NCI-H2171 (cell line): ENCODE measurements at regions not wholly inside any gene's neighbourhood (a gene's known extent, or its start where the extent isn't known, plus 50 kb on each side); places are given as distances from the start of the nearest gene placed in this dataset.
"Not testable (repeated sequence)": the region's sequence is repeated elsewhere in the genome, so short reads cannot be mapped to it uniquely, and the experiment has no call there.

ENCODE experiments used
- DNase-seq: peaks from one replicate; lab custom pipeline; 2025; lab: John Stamatoyannopoulos, UW

DNA sequence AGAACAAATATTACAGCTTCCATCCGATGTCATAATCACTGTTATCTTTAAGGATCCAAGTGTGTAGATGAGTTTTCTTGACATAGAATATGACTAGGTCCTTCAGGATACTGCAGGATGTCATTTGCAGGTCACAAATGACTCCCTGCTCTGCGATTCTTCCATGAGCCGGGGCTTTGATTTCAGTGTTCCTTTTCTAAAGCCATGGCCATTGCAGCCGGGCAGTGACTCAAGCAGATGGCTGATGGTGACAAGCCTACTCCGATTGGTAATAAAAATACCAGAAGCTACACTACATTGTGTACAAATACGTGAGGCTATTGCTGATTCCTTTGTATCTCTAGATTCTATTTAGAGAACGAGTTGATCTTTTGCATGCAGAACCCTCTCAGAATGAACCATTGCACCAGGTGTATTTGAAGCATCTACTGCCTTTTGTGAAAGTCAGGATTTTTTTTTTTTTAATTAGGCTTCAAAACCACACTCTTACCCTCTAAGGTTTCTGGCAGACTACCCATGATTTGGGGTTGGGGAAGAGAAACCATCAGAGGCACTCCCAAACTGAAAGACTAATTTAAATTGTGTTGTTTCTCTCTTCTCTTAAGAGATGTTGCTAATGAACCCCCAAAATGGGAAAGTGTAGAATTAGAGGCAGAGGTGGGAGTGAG, 271.0 kb upstream of the ADRA1B start:
- DNase-seq = no peak

DNA sequence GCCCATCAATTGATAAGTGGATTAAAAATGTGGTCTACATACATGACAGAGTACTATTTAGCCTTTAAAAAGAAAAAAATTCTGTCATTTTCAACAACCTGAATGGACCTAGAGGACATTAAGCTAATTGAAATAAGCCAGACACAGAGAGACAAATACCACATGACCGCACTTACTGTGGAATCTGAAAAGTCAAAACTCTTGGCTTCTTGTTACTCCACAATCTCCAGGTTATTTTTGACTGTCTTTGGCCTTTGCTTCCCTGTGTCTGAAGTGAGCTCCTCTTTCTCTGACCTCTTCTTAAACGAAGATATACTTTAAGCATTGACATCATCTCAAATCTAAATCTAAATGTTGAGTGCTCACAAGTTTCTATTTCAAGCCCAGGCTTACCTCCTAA, 265.5 kb upstream of the ADRA1B start:
- no peak for DNase-seq

DNA sequence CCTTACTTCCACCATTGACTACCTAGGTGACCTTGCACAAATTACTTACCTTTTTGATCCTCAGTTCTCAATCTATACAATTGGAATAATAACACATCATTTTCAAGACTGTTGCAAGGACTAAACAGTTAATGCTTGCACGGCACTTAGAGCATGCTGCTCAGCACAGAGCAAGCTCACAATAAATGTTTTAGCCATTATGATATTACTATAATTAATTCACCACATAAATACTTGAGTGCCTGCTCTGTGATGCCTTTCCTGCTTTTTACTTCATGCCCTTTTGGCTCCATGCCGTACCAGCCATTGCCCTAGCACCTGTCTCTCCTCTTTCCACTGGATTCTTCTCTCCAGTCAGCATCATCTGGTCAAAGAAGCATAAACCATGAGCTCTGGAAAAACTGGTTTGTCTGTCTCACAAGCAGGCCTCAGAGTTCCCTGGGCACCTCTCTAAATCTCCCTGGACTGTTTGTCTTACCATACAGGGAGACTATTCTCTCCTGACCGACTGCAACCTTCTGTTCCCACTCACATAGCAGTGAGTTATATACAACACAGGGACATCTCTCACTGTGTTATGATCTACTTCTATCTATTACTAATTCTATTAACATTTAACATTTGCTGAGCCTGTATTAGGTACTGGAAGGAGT, 260.4 kb upstream of the ADRA1B start:
- DNase-seq = no peak

DNA sequence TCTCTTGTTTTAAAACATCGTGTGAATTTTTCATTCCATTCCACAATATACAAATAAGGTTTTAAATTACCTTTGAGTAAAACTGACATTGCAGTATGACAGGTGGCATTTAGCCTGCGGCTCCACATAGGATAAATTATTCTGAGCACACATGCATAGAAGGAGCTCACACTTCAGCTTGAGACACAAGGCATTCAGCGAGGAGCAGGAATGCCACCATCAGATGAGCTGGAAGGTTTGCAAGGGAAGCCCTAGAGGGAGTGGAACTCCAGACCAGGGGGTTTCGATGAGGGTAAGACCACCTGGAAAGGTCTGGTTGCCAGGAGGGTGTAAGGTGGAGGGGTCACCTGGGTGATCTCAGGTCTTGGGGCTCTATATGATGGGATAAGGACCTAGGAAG, 259.0 kb upstream of the ADRA1B start:
- no peak for DNase-seq

DNA sequence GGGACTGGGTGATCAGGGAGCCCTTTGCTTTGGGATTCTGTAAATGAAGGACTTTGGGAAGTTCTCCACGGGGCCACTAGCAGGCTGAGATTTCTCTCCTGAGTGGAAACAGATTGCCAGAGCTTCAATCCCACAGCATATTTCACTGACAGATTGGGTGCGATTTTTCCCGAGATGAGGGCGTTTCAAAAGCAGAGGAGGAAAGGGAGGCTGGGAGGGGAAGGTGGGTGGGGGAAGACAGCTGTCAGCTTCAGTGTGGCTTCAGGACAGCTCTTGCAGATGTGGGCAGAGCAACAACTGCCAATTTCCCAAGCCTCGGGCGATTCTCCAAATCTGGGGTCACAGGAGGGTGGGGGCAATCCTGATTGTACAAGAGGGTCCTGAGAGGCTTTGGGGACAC, 258.5 kb upstream of the ADRA1B start:
- no peak for DNase-seq

DNA sequence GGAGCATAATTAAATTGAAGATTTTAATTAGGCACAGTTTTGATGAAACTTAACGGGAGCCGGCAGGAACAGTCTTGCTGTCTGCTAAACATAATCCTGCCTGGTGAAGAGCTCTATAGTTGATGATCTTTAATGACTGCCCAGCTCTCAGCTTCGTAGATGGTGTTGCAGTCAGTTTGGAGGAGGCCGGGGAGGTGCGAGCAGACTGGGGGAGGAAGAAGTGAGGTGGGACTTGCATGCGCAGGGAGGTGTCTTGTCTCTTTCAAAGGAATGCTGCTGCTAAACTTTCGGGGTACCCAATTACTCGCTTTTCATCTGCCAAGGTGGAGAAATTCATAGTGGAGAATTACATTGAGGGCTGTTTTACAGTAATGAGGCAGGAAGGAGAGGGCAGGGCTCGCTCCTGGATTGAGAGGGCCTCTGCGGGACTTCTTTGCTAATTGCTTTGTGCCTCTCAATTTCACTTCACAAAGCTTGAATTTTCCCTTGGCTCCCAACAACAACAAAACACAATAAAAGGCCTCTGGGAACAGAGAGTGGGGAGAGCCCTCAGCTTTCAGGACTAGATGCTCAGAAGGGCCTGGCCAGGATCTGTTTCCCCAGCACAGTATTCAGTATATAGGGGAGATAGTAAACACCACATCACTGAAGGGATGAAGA, 257.9 kb upstream of the ADRA1B start:
- DNase-seq = no peak

DNA sequence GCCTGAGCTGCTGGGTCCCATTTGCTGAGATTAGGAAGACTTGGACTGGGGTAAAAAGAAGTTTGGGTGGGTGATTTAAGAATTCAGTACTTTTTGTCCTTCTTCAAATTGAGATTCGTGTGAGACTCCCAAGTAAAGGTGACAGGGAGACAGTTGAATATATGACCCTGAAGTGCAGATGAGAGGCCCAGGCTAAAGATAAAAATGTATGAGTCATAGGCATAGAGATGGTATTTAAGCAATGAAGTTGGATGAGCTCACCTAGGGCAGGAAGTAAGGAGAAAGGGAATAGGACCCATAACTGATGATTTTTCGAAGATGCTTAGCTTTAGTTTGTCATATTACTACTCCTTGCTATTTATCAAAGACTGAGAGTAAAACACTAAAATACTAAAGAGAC, 255.9 kb upstream of the ADRA1B start:
- DNase-seq = no peak

DNA sequence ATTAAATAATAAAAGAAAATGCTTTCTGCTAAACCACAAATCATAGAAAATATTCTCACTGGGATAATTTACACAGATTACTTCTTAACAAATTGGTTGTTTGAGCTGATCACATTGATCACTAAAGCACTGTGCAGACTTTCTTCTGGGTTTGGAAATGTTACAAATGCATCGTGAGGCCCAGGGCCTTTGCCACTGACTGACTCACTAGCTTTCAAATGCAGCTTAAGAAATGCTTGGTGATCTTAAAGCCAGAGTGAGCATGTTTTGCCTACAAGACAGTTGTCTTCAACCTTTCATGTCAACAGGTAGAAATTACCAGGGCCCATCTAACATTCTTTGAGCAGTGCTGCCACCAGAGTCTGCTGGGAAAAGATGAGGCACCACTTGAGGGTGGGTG, 252.3 kb upstream of the ADRA1B start:
- no peak for DNase-seq

DNA sequence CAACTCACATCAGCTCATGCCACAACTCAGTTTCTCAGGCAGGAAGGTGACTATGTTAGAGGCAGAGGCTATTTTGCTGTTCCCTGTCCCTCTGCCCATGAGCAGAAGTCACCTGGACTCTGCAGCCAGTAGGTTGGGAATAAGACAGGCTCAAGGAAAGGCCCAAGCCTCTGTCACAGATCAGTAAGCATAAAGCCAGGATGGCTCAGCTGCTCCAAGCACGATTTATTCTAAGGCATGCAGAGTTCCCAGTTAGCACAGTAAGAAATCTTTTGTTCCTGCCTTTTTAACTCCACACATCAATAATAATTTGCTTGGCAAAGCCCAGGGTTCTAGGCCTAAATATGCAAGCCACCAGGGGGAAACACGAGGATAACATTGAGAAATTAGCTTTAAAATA, 249.0 kb upstream of the ADRA1B start:
- no peak for DNase-seq

DNA sequence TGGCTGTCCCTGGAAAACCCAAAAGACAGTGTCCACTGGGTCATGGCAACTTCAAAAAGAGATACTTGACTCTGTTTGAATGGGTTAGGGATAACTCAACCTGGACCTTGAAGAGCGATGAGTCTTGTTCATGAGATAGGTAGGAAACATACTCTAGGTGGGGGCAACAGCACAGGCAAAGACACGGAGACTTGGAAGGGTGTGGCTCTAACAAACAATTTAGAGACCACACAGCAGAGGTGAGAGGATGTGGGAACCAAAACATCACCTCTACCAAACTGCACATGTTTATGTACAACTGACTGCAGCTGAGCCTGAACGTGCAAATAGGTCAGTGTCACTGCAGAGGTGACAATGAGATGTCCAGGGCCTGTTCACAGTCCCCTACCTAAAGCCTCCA, 247.7 kb upstream of the ADRA1B start:
- no peak for DNase-seq

DNA sequence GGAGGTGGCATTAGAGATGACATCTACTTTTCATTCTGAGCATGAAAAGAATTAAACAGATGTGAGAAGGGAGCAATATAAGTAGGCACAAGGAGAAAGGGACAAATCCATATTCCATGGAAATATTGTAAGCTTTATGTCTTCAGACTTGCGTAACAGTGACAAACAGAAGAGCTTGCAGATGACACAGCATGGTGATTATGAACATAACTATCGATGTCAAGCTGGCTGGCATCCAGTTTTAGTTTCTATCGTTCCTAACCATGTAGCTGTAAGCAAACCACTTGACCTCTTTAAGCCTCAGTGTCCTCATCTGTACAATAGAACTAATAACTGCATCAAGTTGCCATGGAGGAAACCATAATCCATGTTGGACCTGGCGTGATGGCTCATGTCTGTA, 246.7 kb upstream of the ADRA1B start:
- no peak for DNase-seq

DNA sequence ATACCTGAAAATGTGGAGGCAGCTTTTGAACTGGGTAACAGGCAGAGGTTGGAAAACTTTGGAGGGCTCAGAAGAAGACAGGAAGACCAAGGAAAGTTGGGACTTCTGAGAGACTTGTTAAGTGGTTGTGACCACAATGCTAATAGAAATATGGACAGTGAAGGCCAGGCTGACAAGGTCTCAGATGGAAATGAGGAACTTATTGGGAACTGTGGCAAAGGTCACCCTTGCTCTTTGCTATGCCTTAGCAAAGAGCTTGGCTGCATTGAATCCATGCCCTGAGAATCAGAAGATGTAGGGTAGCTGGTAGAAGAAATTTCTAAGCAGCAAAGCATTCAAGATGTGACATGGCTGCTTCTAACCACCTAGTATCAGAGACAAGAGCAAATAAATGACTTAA, 244.4 kb upstream of the ADRA1B start:
- no peak for DNase-seq

DNA sequence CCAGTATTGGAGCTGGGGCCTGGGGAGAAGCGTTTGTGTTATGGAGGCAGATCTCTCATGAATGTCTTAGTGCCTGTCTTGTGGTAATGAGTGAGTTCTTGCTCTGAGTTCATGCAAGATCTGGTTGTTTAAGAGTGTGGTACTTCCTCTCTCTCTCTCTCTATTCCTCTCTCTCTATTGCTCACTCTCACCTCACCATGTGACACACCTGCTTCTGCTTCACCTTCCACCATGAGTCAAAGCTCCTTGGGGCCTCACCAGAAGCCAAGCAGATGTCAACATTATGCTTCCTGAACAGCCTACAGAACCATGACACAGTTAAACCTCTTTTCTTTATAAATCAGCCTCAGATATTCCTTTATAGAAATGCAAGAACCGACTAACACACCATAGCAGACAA, 242.7 kb upstream of the ADRA1B start:
- DNase-seq = no peak

DNA sequence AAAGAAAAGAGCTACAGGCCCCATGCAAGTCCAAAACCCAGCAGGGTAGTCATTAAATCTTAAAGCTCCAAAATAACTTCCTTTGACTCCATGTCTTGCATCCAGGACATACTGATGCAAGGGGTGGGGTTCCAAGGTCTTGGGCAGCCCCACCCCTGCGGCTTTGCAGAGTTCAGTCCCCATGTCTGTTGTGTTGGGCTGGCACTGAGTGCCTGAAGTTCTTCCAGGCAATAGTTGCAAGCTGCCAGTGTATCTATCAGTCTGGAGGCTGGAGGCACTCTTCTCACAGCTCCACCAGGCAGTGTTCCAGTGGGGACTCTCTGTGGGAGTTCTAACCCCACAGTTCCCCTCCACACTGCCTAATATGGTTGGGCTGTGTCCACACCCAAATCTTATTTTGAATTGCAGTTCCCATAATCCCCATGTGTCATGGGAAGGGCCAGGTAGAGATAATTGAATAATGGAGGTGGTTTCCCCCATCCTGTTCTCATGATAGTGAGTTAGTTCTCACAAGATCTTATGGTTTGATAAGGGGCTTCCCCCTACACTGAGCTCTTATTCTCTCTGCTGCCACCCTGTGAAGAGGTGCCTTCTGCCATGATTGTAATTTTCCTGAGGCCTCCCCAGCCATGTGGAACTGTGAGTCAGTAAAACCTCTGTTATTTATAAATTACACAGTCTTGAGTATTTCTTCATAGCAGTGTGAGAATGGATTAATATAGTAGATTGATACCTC, 237.5 kb upstream of the ADRA1B start:
- no peak for DNase-seq

DNA sequence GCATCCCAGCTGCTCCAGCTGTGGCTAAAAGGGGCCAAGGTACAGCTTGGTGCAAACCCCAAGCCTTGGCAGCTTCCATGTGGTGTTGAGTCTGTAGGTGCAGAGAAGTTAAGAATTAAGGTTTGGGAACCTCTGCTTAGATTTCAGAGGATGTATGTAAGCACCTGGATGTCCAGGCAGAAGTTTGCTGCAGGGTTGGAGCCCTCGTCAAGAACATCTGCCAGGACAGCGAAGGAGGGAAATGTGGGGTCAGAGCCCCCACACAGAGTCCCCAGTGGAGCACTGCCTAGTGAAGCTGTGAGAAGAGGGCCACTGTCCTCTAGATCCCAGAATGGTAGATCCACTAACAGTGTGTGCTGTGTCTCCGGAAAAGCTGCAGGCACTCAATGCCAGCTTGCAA, 236.2 kb upstream of the ADRA1B start:
- no peak for DNase-seq

DNA sequence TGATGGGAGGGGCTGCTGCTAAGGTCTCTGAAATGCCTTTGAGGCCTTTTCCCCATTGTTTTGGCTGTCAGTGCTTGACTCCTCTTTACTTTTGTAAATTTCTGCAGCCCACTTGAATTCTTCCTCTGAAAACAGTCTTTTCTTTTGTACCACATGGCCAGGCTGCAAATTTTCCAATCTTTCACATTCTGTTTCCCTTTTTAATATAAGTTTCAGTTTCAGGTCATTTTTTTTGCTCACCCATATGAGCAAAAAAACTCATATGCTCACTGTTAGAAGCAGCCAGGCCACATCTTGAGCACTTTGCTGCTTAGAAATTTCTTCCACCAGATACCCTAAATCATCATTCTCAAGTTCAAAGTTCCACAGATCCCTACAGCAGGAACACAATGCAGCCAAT, 234.6 kb upstream of the ADRA1B start:
- DNase-seq = no peak

DNA sequence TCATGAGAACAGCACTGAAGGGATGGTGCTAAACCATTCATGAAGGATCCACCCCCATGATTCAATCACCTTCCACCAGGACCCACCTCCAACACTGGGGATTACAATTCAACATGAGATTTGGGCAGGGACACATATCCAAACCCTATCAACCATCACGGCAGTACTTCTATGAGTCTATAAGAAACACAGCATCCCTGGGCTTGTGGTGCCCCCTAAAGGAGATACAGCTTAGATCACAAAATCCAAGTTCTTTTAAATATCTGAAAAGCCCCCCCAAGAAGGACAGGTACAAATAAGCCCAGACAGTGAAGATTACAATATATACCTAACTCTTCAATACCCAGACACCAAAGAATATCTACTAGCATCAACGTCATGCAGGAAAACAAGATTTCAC, 233.7 kb upstream of the ADRA1B start:
- DNase-seq = no peak

DNA sequence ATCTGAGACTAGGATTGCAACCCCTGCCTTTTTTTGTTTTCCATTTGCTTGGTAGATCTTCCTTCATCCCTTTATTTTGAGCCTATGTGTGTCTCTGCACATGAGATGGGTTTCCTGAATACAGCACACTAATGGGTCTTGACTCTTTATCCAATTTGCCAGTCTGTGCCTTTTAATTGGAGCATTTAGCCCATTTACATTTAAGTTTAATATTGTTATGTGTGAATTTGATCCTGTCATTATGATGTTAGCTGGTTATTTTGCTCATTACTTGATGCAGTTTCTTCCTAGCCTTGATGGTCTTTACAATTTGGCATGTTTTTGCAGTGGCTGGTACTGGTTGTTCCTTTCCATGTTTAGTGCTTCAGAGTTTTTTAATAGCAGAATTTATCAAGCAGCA, 228.4 kb upstream of the ADRA1B start:
- DNase-seq = not testable (repeated sequence)

DNA sequence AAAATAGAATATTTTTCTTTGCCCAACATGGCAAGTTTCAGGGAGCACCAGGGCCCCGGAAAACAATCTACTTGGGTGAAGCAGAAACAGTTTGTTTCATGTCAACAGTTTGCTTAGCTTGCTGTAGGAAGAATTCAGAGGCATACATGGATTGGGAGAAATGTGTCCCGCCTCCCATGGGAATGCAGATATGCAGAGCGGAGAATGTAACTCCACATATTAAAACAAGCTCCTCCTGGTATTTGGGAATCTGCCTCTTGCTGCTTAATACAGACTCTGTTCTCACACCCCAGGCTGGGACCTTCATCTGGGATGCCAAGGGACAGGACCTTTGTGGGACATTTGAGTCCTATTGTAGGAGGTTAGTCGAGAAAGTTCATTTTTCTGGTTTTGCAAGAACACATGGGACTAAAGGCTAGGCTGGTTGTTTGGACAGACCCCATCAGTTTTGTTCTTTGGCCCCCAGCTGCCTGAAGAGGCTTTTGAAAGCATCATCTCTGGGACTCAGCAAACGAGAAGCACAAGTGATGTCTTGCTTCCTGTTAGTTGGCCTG, 220.5 kb upstream of the ADRA1B start:
- DNase-seq = no peak

DNA sequence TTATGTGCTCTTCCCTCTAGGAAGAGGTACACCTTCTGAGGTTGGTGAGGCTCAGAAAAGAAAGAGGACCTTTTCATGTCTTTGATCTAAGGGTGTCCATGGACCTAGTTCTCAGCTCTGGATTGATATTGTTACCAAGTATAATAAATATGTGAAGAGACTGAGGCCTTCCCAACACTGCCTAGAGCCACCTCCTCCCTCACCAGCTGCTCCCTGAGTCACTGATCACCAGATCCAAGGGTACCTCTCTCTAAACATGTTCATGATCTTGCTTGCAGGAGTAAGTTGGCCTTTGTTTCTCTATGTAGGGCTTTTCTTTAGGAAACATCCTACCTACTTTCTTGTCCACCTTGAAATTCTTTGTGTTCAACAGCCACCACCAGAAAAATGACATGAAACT, 218.8 kb upstream of the ADRA1B start:
- no peak for DNase-seq

DNA sequence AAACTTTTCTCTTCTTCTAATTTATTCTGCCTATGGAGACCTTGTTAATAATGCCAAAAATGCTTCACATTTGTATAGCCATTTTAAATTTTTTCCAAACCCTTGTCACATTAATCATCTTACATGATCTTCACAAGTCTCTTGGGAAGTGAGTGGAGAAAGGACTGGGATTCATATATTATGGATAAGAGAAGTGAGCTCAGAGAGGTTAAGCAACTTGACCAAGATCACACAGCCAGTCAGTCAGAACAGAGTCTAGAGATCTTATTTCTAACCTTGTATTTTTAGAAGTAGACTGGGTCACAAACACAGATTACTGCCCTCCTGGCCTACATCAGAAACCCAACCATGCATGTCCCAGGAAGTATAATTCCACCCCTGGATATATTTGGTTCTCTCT, 218.0 kb upstream of the ADRA1B start:
- no peak for DNase-seq

DNA sequence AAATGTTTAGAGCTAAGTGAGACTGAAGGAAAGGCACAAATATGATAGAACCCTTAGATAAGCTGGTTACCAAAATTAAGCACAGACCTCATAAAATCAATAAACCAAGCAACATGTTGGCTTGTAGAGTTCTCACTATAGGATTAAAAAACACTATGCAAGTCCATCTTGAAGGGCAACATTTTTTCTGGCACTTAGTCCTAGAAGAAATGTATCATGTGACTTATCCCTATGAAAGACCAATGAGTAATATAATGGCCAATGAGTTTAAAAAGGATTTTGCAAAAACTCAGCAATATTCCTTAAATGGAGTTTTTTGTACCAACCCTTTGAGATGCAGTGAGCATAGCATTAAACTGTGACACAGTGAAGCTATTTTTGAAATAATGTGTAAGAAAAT, 216.3 kb upstream of the ADRA1B start:
- DNase-seq = no peak

DNA sequence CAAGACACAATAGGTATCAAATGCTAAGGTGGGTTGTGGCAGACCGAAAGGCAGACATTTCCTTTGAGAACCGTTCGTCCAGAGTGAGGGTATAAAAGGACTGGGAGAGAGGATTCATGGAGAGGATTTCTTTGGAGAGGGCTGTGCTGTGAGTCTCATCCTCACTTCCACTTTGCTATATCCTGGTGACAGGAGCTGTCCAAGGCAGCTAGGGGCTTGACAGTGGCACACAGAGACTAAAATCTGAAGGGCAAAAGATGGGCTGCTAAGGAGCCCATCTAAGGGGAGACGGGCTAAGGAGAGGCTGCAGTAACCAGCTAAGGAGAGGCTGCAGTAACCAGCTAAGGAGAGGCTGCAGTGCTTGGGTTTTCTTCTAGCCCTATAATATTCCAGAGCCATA, 214.0 kb upstream of the ADRA1B start:
- no peak for DNase-seq
